ENCODE measurements at regions not wholly inside any gene's neighbourhood (a gene's known extent, or its start where the extent isn't known, plus 50 kb on each side); places are given as distances from the start of the nearest gene placed in this dataset.

DNA sequence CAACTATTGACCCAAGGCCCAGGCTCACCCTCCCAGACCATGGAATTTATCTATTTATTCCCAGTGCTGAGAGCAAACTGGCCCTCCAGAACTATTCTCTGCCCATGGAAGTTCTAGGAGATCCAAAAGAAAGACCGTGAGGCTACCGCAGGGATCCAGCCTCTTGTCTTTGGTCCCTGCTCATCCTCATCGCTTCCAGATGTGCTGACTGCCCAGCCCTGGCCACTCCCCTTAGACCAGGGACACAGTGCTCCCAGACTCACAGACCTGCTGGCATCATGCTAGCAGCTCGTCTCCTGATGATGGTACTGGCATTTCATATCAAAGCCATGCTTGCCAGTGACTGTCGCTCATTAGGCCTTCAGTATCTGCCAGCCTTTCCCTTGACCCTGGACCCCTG lies 405.7 kb upstream of the PPP2R3A start:
- Histone ChIP-seq H3K27me3 (replicated peaks in 1 of 7) (peaks cover 0 to 4% (median 0%) of the 10 kb centered on the region in 7 donors), H3K4me3 (no peak overlapping the region), H3K9me3 (no peaks in the 10 kb centered on the region), H3K36me3 (no peaks in the 10 kb centered on the region), H3K27ac (no peak overlapping the region), H3K4me1 (no peaks in the 10 kb centered on the region)
- no peak for DNase-seq
- 81 to 95% (median 87%) methylated on average over 5 of the region's 5 CpGs for WGBS, 5 donors
- intact Hi-C loops (cut with DNase I; ENCODE audit: low total_unique reads): no loop called here
- TF ChIP-seq POLR2A (IDR thresholded peaks at IDR 0.05): no peak
- TF ChIP-seq, protein P1, sequence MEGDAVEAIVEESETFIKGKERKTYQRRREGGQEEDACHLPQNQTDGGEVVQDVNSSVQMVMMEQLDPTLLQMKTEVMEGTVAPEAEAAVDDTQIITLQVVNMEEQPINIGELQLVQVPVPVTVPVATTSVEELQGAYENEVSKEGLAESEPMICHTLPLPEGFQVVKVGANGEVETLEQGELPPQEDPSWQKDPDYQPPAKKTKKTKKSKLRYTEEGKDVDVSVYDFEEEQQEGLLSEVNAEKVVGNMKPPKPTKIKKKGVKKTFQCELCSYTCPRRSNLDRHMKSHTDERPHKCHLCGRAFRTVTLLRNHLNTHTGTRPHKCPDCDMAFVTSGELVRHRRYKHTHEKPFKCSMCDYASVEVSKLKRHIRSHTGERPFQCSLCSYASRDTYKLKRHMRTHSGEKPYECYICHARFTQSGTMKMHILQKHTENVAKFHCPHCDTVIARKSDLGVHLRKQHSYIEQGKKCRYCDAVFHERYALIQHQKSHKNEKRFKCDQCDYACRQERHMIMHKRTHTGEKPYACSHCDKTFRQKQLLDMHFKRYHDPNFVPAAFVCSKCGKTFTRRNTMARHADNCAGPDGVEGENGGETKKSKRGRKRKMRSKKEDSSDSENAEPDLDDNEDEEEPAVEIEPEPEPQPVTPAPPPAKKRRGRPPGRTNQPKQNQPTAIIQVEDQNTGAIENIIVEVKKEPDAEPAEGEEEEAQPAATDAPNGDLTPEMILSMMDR (IDR thresholded peaks at IDR 0.05 in 8 of 11, conservative IDR thresholded peaks at IDR 0.05 in 3 of 11): no peak

DNA sequence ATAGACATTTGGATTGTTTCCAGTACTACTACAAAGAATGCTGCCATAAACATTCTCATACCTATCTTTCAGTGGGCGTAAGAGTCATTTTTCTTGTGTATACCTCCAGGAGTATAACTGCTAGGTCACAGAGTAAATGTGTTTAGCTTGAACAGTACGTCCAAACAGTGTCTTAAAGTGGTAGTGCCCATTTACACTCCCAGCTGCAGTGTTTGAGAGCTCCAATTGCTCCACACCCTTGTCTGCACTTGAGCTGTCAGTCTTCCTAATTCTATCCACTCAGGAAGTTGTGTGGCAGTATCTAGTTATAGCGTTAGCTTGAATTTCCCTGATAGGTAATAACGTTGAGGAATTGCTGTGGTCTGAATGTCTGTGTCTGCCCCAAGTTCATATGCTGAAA lies 404.7 kb upstream of the PPP2R3A start:
- no peaks in the 10 kb centered on the region for H3K9me3 ChIP-seq
- DNase-seq: no peak
- TF ChIP-seq POLR2A (IDR thresholded peaks at IDR 0.05) (no peak), POLR2AphosphoS5 (IDR thresholded peaks at IDR 0.05) (no peak)
- TF ChIP-seq, protein P1 (IDR thresholded peaks at IDR 0.05 in 8 of 11, conservative IDR thresholded peaks at IDR 0.05 in 3 of 11): no peak
- WGBS, 5 donors: 59 to 72% (median 67%) methylated on average over 4 of the region's 4 CpGs
- H3K4me1 ChIP-seq: no peaks in the 10 kb centered on the region
- intact Hi-C loops (cut with DNase I; ENCODE audit: low total_unique reads): no loop called here
- H3K27ac ChIP-seq: no peak overlapping the region
- H3K27me3 ChIP-seq (replicated peaks in 1 of 7): peaks cover 0 to 4% (median 0%) of the 10 kb centered on the region in 7 donors
- H3K36me3 ChIP-seq: no peaks in the 10 kb centered on the region
- no peak overlapping the region for H3K4me3 ChIP-seq

DNA sequence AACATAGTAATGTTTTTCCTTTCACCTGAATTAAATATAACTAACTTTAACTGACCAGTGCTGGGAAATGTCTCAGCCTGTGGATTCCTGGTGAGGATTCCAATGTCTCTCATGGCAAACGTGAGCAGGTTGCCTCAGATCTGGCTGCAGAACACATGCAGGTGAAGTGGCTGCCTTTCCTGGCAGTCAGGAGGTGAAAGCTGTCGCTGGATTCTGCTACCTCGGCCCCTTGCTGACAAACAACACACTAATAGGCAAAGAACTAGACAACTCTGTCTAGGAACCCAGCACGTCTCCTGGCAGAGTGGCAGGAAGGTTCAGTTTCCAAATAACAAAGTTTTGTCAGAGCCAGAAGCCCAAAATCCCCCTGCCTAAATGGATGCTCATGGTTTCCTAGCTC lies 400.8 kb upstream of the PPP2R3A start:
- H3K27me3 ChIP-seq (replicated peaks in 1 of 7): peaks cover 0 to 4% (median 0%) of the 10 kb centered on the region in 7 donors
- 74 to 92% (median 81%) methylated on average over 4 of the region's 4 CpGs for WGBS, 5 donors
- no peaks in the 10 kb centered on the region for H3K4me1 ChIP-seq
- intact Hi-C loops (cut with DNase I; ENCODE audit: low total_unique reads): no loop called here
- TF ChIP-seq POLR2A (IDR thresholded peaks at IDR 0.05) (no peak), POLR2AphosphoS5 (IDR thresholded peaks at IDR 0.05) (no peak)
- TF ChIP-seq, protein P1 (IDR thresholded peaks at IDR 0.05 in 8 of 11, conservative IDR thresholded peaks at IDR 0.05 in 3 of 11): no peak
- H3K36me3 ChIP-seq: no peaks in the 10 kb centered on the region
- no peak overlapping the region for H3K4me3 ChIP-seq
- H3K27ac ChIP-seq: no peak overlapping the region
- no peaks in the 10 kb centered on the region for H3K9me3 ChIP-seq
- no peak for DNase-seq

GRCh38 chr3:135565546-135565945 lies 400.0 kb upstream of the PPP2R3A start:
- H3K27me3 ChIP-seq (replicated peaks in 1 of 7): peaks cover 0 to 4% (median 0%) of the 10 kb centered on the region in 7 donors
- no peak overlapping the region for H3K27ac ChIP-seq
- no peaks in the 10 kb centered on the region for H3K36me3 ChIP-seq
- 49 to 66% (median 59%) methylated on average over 5 of the region's 5 CpGs for WGBS, 5 donors
- H3K4me3 ChIP-seq: no peak overlapping the region
- TF ChIP-seq POLR2AphosphoS5 (IDR thresholded peaks at IDR 0.05): no peak
- TF ChIP-seq, protein P1 (IDR thresholded peaks at IDR 0.05 in 8 of 11, conservative IDR thresholded peaks at IDR 0.05 in 3 of 11): no peak
- no peak for TF ChIP-seq POLR2A (IDR thresholded peaks at IDR 0.05)
- intact Hi-C loops (cut with DNase I; ENCODE audit: low total_unique reads): no loop called here
- no peak for DNase-seq
- no peaks in the 10 kb centered on the region for H3K4me1 ChIP-seq
- no peaks in the 10 kb centered on the region for H3K9me3 ChIP-seq

All from spleen (tissue), 11 donors.